Calu3 (cell line): ENCODE measurements at regions not wholly inside any gene's neighbourhood (a gene's known extent, or its start where the extent isn't known, plus 50 kb on each side); places are given as distances from the start of the nearest gene placed in this dataset.

Source experiments
- BruUV-seq: library from RNA; stranded (reverse); fragments of 400-500 nt; replicated peaks from 2 replicates; lab custom pipeline; 2021; lab: Mats Ljungman, UMichigan
- CTCF ChIA-PET: fragments of 300-600 bp; sonication (Branson Sonifier 250); formaldehyde crosslinking; loops from one replicate; lab custom pipeline; 2022; ENCODE audit warnings: antibody characterized with exemption; lab: Charles Lee
- DNase-seq: peaks from one replicate; pipeline ENCODE4 v3.0.0; 2022
- H3K27ac Mint-ChIP-seq: one replicate; pipeline ENCODE4 v1.8.0; 2022; ENCODE audit warnings: mixed read lengths; ENCODE audit not compliant: unreplicated experiment
- H3K27me3 Mint-ChIP-seq: one replicate; pipeline ENCODE4 v1.8.0; 2022; ENCODE audit warnings: mixed read lengths; ENCODE audit not compliant: unreplicated experiment
- H3K36me3 Mint-ChIP-seq: one replicate; pipeline ENCODE4 v1.8.0; 2022; ENCODE audit warnings: mild to moderate bottlenecking, moderate library complexity, mixed read lengths; ENCODE audit not compliant: insufficient read depth, unreplicated experiment
- H3K4me1 Mint-ChIP-seq: one replicate; pipeline ENCODE4 v1.8.0; 2022; ENCODE audit warnings: mild to moderate bottlenecking, low read depth, mixed read lengths; ENCODE audit not compliant: unreplicated experiment
- H3K4me3 Mint-ChIP-seq: one replicate; pipeline ENCODE4 v1.8.0; 2022; ENCODE audit warnings: mild to moderate bottlenecking, low read depth, moderate library complexity, mixed read lengths; ENCODE audit not compliant: unreplicated experiment
- H3K9me3 Mint-ChIP-seq: one replicate; pipeline ENCODE4 v1.8.0; 2022; ENCODE audit warnings: low read depth, mixed read lengths; ENCODE audit not compliant: unreplicated experiment
- intact Hi-C: fragments of 100-400 bp; cut with micrococcal nuclease; formaldehyde crosslinking; loops from one replicate; pipeline ENCODE4 v1.10.0; 2022; ENCODE audit not compliant: unreplicated experiment
- TF ChIP-seq, protein P1 (sequence below): fragments of 200-600 bp; IDR thresholded peaks from one replicate; pipeline ENCODE4 v1.8.0; 2022; ENCODE audit warnings: antibody characterized with exemption; ENCODE audit not compliant: unreplicated experiment

GRCh38 chr5:166509085-166509484, 1782.4 kb upstream of the WWC1 start:
- CTCF ChIA-PET = no interaction called here
- no peak overlapping the region for H3K4me3 Mint-ChIP-seq
- TF ChIP-seq, protein P1, sequence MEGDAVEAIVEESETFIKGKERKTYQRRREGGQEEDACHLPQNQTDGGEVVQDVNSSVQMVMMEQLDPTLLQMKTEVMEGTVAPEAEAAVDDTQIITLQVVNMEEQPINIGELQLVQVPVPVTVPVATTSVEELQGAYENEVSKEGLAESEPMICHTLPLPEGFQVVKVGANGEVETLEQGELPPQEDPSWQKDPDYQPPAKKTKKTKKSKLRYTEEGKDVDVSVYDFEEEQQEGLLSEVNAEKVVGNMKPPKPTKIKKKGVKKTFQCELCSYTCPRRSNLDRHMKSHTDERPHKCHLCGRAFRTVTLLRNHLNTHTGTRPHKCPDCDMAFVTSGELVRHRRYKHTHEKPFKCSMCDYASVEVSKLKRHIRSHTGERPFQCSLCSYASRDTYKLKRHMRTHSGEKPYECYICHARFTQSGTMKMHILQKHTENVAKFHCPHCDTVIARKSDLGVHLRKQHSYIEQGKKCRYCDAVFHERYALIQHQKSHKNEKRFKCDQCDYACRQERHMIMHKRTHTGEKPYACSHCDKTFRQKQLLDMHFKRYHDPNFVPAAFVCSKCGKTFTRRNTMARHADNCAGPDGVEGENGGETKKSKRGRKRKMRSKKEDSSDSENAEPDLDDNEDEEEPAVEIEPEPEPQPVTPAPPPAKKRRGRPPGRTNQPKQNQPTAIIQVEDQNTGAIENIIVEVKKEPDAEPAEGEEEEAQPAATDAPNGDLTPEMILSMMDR = no peak
- intact Hi-C loops = loop anchor here (10.0 kb wide), 1 partner anchor 536 kb away; no protein-coding TSS in a partner anchor
- no peaks in the 10 kb centered on the region for H3K27me3 Mint-ChIP-seq
- no peaks in the 10 kb centered on the region for H3K4me1 Mint-ChIP-seq
- H3K36me3 Mint-ChIP-seq = no peaks in the 10 kb centered on the region
- BruUV-seq = no TSS peak
- H3K27ac Mint-ChIP-seq = no peak overlapping the region
- peaks cover 8% of the 10 kb centered on the region for H3K9me3 Mint-ChIP-seq
- no peak for DNase-seq

DNA sequence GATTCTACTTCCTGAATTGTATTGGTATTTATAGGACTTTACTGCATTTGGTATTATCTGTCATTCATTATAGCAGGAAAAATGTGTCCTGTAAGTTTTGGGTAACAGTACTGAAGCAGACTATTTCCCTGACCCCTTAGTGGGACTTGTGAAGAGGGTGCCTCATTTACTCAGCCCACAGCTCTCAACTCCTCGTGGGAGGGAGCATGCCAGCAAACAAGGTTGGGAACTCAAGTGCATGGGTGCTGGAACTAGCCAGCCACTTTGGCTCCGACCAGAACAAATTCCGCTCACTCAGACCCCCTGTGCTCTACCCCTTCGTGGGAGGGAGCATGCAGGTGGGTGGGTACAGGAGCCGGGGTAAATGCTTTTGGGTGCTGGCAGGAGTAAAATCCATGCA, 1773.5 kb upstream of the WWC1 start:
- H3K27me3 Mint-ChIP-seq = no peaks in the 10 kb centered on the region
- H3K4me3 Mint-ChIP-seq = no peak overlapping the region
- no peak overlapping the region for H3K27ac Mint-ChIP-seq
- H3K4me1 Mint-ChIP-seq = no peaks in the 10 kb centered on the region
- peaks cover 10% of the 10 kb centered on the region for H3K9me3 Mint-ChIP-seq
- BruUV-seq = no TSS peak
- intact Hi-C loops = no loop called here
- TF ChIP-seq, protein P1 = no peak
- H3K36me3 Mint-ChIP-seq = no peaks in the 10 kb centered on the region
- DNase-seq = no peak
- CTCF ChIA-PET = no interaction called here

GRCh38 chr5:166523206-166523605, 1768.2 kb upstream of the WWC1 start:
- CTCF ChIA-PET = no interaction called here
- no peak overlapping the region for H3K27ac Mint-ChIP-seq
- peaks cover 4% of the 10 kb centered on the region for H3K9me3 Mint-ChIP-seq
- peaks cover 8% of the 10 kb centered on the region for H3K4me1 Mint-ChIP-seq
- TF ChIP-seq, protein P1 = no peak
- BruUV-seq = no TSS peak
- H3K4me3 Mint-ChIP-seq = no peak overlapping the region
- H3K27me3 Mint-ChIP-seq = no peaks in the 10 kb centered on the region
- intact Hi-C loops = no loop called here
- DNase-seq = no peak
- H3K36me3 Mint-ChIP-seq = no peaks in the 10 kb centered on the region

GRCh38 chr5:166529200-166529599, 1762.2 kb upstream of the WWC1 start:
- no TSS peak for BruUV-seq
- TF ChIP-seq, protein P1 = no peak
- no peak for DNase-seq

More at GRCh38 chr5:166529200-166529599, 1762.2 kb upstream of the WWC1 start:
- H3K4me3 Mint-ChIP-seq = no peak overlapping the region
- peaks cover 8% of the 10 kb centered on the region for H3K4me1 Mint-ChIP-seq
- H3K9me3 Mint-ChIP-seq = no peaks in the 10 kb centered on the region
- CTCF ChIA-PET = no interaction called here
- H3K36me3 Mint-ChIP-seq = no peaks in the 10 kb centered on the region
- no peak overlapping the region for H3K27ac Mint-ChIP-seq
- intact Hi-C loops = no loop called here
- H3K27me3 Mint-ChIP-seq = no peaks in the 10 kb centered on the region
